Right atrium auricular region (tissue), 2 donors: ENCODE measurements at regions not wholly inside any gene's neighbourhood (a gene's known extent, or its start where the extent isn't known, plus 50 kb on each side); places are given as distances from the start of the nearest gene placed in this dataset.
"Not testable (repeated sequence)": the region's sequence is repeated elsewhere in the genome, so short reads cannot be mapped to it uniquely, and the experiment has no call there.

Experiments
- DNase-seq: peaks from one replicate; pipeline ENCODE4 v3.0.0-alpha.2; 2019; ENCODE audit warnings: low spot score
- H3K27ac ChIP-seq, 2 donors: fragments of 200-600 bp; sonication (generic); 1 replicate in 1 of 2; 2 replicates in 1 of 2; pipeline ENCODE4 v1.5.1; 2016 to 2019
- H3K27me3 ChIP-seq, 2 donors: fragments of 200-600 bp; sonication (generic); one replicate each; pipeline versions ENCODE4 v1.5.1 to v1.6.0; 2017 to 2019
- H3K36me3 ChIP-seq: fragments of 200-600 bp; sonication (generic); one replicate; pipeline ENCODE4 v1.5.1; 2016
- H3K4me1 ChIP-seq, 2 donors: fragments of 200-600 bp; sonication (generic); one replicate each; pipeline versions ENCODE4 v1.5.1 to v1.6.0; 2017 to 2019
- H3K4me3 ChIP-seq, 2 donors: fragments of 200-600 bp; sonication (generic); 1 replicate in 1 of 2; 2 replicates in 1 of 2; pipeline ENCODE4 v1.5.1; 2017 to 2019; ENCODE audit warnings: mild to moderate bottlenecking in 1 of 2, moderate library complexity in 1 of 2
- H3K9me3 ChIP-seq, 2 donors: fragments of 200-600 bp; sonication (generic); one replicate each; pipeline ENCODE4 v1.5.1; 2019
- TF ChIP-seq, protein P1 (sequence below), 2 donors: fragments of 200-600 bp; sonication (generic); IDR thresholded peaks; one replicate each; pipeline ENCODE4 v1.5.1; 2019; ENCODE audit warnings: antibody characterized with exemption in 2 of 2

DNA sequence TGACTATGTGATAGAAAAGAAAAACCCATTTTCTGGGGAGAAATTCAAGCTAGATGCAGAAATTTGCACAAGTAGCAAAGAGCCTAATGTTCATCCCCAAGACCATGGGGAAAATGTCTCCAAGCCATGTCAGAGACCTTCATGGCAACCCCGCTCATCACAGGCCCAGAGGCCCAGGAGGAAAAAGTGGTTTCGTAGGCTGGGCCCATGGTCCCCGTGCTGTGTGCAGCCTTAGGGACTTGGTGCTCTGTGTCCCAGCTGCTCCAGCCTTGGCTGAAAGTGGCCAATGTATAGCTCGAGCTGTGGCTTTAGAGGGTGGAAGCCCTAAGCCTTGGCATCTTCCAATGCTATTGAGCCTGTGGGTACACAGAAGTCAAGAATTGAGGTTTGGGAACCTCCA, 711.2 kb upstream of the ZNF608 start:
- TF ChIP-seq, protein P1, sequence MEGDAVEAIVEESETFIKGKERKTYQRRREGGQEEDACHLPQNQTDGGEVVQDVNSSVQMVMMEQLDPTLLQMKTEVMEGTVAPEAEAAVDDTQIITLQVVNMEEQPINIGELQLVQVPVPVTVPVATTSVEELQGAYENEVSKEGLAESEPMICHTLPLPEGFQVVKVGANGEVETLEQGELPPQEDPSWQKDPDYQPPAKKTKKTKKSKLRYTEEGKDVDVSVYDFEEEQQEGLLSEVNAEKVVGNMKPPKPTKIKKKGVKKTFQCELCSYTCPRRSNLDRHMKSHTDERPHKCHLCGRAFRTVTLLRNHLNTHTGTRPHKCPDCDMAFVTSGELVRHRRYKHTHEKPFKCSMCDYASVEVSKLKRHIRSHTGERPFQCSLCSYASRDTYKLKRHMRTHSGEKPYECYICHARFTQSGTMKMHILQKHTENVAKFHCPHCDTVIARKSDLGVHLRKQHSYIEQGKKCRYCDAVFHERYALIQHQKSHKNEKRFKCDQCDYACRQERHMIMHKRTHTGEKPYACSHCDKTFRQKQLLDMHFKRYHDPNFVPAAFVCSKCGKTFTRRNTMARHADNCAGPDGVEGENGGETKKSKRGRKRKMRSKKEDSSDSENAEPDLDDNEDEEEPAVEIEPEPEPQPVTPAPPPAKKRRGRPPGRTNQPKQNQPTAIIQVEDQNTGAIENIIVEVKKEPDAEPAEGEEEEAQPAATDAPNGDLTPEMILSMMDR (IDR thresholded peaks at IDR 0.05) = no peak
- Histone ChIP-seq H3K27ac (no peak overlapping the region), H3K9me3 (no peaks in the 10 kb centered on the region), H3K36me3 (no peaks in the 10 kb centered on the region), H3K4me1 (no peaks in the 10 kb centered on the region), H3K27me3 (no peaks in the 10 kb centered on the region), H3K4me3 (no peak overlapping the region)
- DNase-seq = no peak

DNA sequence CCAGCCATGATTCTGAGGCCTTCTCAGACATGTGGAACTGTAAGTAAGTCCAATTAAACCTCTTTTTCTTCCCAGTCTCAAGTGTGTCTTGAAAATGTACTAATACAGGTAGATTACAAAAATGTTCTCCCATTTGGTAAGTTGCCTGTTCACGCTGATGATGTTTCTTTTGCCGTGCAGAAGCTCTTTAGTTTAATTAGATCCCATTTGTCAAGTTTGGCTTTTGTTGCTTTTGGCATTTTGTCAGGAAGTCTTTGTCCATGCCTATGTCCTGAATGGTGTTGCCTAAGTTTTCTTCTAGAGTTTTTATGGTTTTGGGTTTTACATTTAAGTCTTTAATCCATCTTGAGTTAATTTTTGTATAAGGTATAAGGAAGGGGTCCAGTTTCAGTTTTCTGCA, 712.5 kb upstream of the ZNF608 start:
- not testable (repeated sequence) for H3K9me3 ChIP-seq, H3K27me3 ChIP-seq

DNA sequence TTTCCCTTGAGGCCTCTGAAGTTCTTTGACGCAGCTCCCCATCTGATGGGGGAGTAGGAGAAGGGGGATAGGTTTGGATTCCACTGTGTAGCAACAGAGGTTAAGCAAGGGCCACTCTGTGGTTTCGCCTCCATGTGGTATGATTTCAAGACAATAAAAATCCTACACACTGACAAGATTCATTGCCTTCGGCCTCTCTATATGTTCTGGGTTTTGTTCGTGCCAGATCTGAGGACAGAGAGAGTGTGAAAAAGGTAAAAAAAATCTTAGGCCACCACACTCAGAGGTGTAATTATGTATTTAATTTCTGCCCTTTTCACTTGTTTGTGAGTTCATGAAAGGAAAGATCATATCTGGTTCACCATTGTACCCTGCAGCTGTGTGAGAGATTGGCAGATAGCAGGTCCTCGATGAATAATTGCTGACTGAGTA, 715.2 kb upstream of the ZNF608 start:
- Histone ChIP-seq H3K27ac (no peak overlapping the region), H3K4me3 (no peak overlapping the region), H3K9me3 (no peaks in the 10 kb centered on the region), H3K27me3 (no peaks in the 10 kb centered on the region), H3K36me3 (no peaks in the 10 kb centered on the region), H3K4me1 (no peaks in the 10 kb centered on the region)
- no peak for DNase-seq
- TF ChIP-seq, protein P1 (IDR thresholded peaks at IDR 0.05) = no peak

More for the DNA sequence above, 712.5 kb upstream of the ZNF608 start:
- H3K27ac ChIP-seq, H3K4me3 ChIP-seq, DNase-seq, H3K36me3 ChIP-seq, H3K4me1 ChIP-seq: not testable (repeated sequence)

DNA sequence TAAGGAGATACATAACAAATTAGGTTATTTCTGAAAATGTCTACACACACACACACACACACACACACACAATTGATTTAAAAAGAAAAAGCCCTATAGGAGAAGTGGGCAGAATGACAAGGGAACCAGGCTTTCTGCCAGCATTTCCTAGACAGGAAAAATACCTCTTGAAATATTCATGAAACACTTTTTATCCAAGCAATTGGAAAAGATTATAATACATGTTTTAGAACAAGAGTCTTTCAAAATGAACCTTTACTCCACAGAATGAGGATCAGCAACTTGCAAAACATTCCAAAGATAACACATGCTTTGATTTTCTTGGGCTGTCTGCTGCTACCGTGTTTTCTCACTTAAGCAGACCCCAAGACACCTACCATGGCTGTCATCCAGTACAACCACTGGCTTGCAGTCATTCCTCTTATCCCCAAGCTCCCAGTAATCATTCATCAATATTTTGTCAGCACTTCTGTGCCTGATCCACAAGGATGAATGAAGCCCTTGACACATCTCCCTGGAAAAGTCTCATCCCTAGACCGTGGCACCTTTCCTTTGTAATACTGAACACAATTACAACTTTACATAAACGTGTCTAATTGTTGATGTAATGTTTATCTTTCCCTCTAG, 717.1 kb upstream of the ZNF608 start:
- Histone ChIP-seq H3K36me3 (no peaks in the 10 kb centered on the region), H3K4me1 (no peaks in the 10 kb centered on the region), H3K27ac (no peak overlapping the region), H3K9me3 (no peaks in the 10 kb centered on the region), H3K27me3 (no peaks in the 10 kb centered on the region), H3K4me3 (no peak overlapping the region)
- TF ChIP-seq, protein P1 (IDR thresholded peaks at IDR 0.05) = no peak
- no peak for DNase-seq

DNA sequence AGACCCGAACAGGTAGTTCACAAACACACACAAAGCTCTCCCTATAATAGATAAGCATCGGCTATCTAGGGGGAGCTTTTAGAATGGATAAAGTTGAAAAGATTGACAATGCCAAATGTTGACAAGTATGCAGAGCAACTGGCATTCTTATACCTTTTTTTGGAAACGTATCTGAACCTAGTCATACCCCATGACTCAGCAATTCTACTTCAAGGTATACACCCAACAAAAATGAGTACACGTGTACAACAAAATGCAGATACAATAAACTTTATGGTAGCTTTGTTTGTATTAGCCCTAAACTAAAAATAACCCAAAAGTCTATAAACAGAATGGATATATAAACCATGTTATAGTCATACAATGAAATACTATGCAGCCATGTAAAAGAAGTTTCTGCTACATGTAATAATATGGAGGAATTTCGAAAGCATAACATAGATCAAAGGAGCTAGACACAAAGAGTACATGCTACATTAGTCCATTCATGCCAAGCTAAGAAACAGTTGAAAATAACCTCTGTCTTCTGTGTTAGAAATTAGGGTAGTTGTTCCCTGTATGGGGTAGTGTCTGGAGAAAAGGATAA, 718.5 kb upstream of the ZNF608 start:
- no peaks in the 10 kb centered on the region for H3K9me3 ChIP-seq
- no peaks in the 10 kb centered on the region for H3K27me3 ChIP-seq
- no peaks in the 10 kb centered on the region for H3K36me3 ChIP-seq
- no peaks in the 10 kb centered on the region for H3K4me1 ChIP-seq
- H3K4me3 ChIP-seq = no peak overlapping the region
- no peak for DNase-seq
- TF ChIP-seq, protein P1 (IDR thresholded peaks at IDR 0.05) = no peak
- peak overlapping the region in 1 of 2 donors; percentile 20 for H3K27ac ChIP-seq

DNA sequence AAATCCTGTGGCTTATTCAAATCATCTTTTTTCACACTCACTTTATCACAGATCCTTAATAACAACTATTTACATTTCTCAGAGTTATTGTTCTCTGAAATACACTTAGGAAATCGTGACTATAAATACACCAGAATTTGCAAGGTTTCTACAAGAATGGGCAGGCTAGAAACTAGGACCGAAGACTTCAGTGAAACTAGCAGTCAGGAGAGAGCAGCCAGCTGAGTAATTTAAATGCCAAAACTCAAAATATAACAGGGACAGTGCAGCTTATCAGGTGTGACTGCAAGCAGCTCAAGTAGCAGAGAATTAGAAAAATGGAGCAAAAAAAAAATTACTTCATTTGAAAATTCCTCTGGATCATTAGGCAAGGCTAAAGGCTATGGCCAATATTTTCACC, 719.3 kb upstream of the ZNF608 start:
- no peaks in the 10 kb centered on the region for H3K9me3 ChIP-seq
- TF ChIP-seq, protein P1 (IDR thresholded peaks at IDR 0.05) = no peak
- H3K36me3 ChIP-seq = no peaks in the 10 kb centered on the region
- no peaks in the 10 kb centered on the region for H3K27me3 ChIP-seq
- DNase-seq = no peak
- H3K27ac ChIP-seq = peak overlapping the region in 1 of 2 donors; percentile 20
- H3K4me3 ChIP-seq = no peak overlapping the region
- H3K4me1 ChIP-seq = no peaks in the 10 kb centered on the region
